Adrenal gland (tissue), 9 donors: ENCODE measurements at regions not wholly inside any gene's neighbourhood (a gene's known extent, or its start where the extent isn't known, plus 50 kb on each side); places are given as distances from the start of the nearest gene placed in this dataset.

ENCODE experiments used
- DNase-seq, 7 donors: peaks; one replicate each; pipeline ENCODE4 v3.0.0-alpha.2; 2019 to 2020
- H3K27ac ChIP-seq, 5 donors: fragments of 200-600 bp; sonication (generic) in 4 of 5; 1 replicate in 3 of 5; 2 replicates in 2 of 5; pipeline versions ENCODE4 v1.5.1 to v1.8.0; 2016 to 2020; ENCODE audit warnings: mild to moderate bottlenecking in 1 of 5
- H3K27me3 ChIP-seq: fragments of 200-600 bp; 2 replicates; pipeline ENCODE4 v1.8.0; 2021
- H3K36me3 ChIP-seq, 2 donors: fragments of 200-600 bp; replicated peaks in 1 of 2; 1 replicate in 1 of 2; 2 replicates in 1 of 2; pipeline versions ENCODE4 v1.5.1 to v1.8.0; 2018 to 2022
- H3K4me1 ChIP-seq, 2 donors: fragments of 200-600 bp; replicated peaks in 1 of 2; 1 replicate in 1 of 2; 2 replicates in 1 of 2; pipeline versions ENCODE4 v1.5.1 to v1.8.0; 2018 to 2021
- H3K4me3 ChIP-seq, 4 donors: fragments of 200-600 bp; sonication (generic) in 3 of 4; one replicate each; pipeline ENCODE4 v1.5.1; 2016 to 2018
- H3K9me3 ChIP-seq, 3 donors: fragments of 200-600 bp; sonication (generic) in 1 of 3; replicated peaks in 1 of 3; 1 replicate in 2 of 3; 2 replicates in 1 of 3; pipeline versions ENCODE4 v1.5.1 to v1.8.0; 2016 to 2021
- CTCF ChIP-seq, 6 experiments: fragments of 450-650 bp in 4 of 6; fragments of 200-600 bp in 2 of 6; sonication (generic) in 1 of 6; IDR thresholded peaks; 1 replicate in 5 of 6; 2 replicates in 1 of 6; pipeline versions ENCODE4 v1.5.1 to v1.8.0; 2016 to 2021; ENCODE audit warnings: antibody characterized with exemption in 6 of 6, mild to moderate bottlenecking in 2 of 6, moderate library complexity in 1 of 6
- POLR2A ChIP-seq, 2 donors: fragments of 450-650 bp; IDR thresholded peaks; one replicate each; pipeline ENCODE4 v1.6.1; 2017; ENCODE audit warnings: antibody characterized with exemption in 2 of 2, mild to moderate bottlenecking in 2 of 2, moderate library complexity in 1 of 2
- WGBS, 4 donors: extraction: QIAGEN DNeasy Blood & Tissue Kit in 2 of 4; methylation state at CpG; one replicate each; pipeline versions ENCODE4 v1.1.5 to v1.1.7; 2013 to 2017; 5-methylcytosine and 5-hydroxymethylcytosine counted together
- intact Hi-C, 2 donors: fragments of 100-400 bp; cut with DNase I; formaldehyde crosslinking; loops; one replicate each; pipeline versions ENCODE4 v1.14.1 to v1.15.0; 2022 to 2023
- donor health status: healthy with polysubstance abuse.
- donor health status: Bipolar disorder and iron deficiency.
- donor health status: DM: yes; HTN: yes; CAD: no.
- donor health status: DM: no; HTN: no; CAD: no.
- donor health status: DM: no; HTN: no; CAD: no.

DNA sequence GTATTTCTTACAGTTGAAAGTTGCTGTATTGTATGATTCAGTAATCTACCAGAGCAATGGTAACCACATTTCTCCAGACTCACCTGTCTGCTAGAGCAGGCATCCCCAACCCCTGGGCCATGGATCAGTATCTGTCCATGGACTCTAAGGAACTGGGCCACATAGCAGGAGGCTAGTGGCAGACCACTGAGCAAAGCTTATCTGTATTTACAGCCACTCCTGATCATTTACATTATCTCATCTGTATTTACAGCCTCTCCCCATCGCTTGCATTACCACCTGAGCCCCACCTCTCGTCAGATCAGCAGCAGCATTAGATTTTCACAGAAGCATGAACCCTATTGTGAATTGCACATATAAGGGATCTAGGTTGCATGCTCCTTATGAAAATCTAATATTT is 60.3 kb upstream of the MANEA start:
- 75 to 93% (median 81%) methylated on average over 2 of the region's 2 CpGs for WGBS, 4 donors

DNA sequence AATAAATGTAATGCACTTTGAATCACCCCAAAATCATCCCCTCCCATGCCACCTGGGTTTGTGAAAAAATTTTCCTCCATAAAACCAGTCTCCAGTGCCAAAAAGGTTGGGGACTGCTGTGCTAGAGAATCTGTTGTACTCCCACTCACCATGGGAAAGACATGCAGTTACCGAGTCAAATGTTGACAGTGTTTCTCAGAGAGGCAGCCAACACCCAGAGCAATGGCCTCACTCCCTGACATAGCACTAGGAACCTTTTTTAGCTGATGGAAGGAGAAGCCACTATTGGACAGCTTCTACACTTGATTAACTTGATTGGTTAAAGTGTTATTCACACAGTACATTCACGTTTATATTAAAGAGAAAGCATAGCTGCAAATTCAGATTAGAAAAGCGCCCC is 59.8 kb upstream of the MANEA start:
- Histone ChIP-seq H3K4me1 (no peaks in the 10 kb centered on the region), H3K36me3 (no peaks in the 10 kb centered on the region), H3K9me3 (no peaks in the 10 kb centered on the region), H3K27me3 (no peaks in the 10 kb centered on the region), H3K27ac (no peak overlapping the region), H3K4me3 (no peak overlapping the region)
- 68 to 73% (median 72%) methylated on average over 3 of the region's 3 CpGs for WGBS, 4 donors
- TF ChIP-seq POLR2A (IDR thresholded peaks at IDR 0.05) (no peak), CTCF (IDR thresholded peaks at IDR 0.05) (no peak)
- intact Hi-C loops = no loop called here
- DNase-seq = no peak

More for the DNA sequence above, 60.3 kb upstream of the MANEA start:
- Histone ChIP-seq H3K27me3 (no peaks in the 10 kb centered on the region), H3K4me1 (no peaks in the 10 kb centered on the region), H3K4me3 (no peak overlapping the region), H3K9me3 (no peaks in the 10 kb centered on the region), H3K36me3 (no peaks in the 10 kb centered on the region), H3K27ac (no peak overlapping the region)
- no peak for TF ChIP-seq CTCF (IDR thresholded peaks at IDR 0.05)
- TF ChIP-seq POLR2A (IDR thresholded peaks at IDR 0.05) = no peak
- intact Hi-C loops = no loop called here
- no peak for DNase-seq

GRCh38 chr6:95518630-95519227 is 58.6 kb upstream of the MANEA start:
- H3K27ac ChIP-seq = no peak overlapping the region
- DNase-seq = no peak
- no peaks in the 10 kb centered on the region for H3K9me3 ChIP-seq
- H3K27me3 ChIP-seq = no peaks in the 10 kb centered on the region
- TF ChIP-seq CTCF (IDR thresholded peaks at IDR 0.05) = no peak
- no peaks in the 10 kb centered on the region for H3K36me3 ChIP-seq
- intact Hi-C loops = no loop called here
- WGBS, 4 donors = 86 to 97% (median 90%) methylated on average over 10 to 15 of the region's 15 CpGs
- H3K4me1 ChIP-seq = no peaks in the 10 kb centered on the region
- H3K4me3 ChIP-seq = no peak overlapping the region

GRCh38 chr6:95519228-95520037 is 57.9 kb upstream of the MANEA start:
- H3K4me3 ChIP-seq = no peak overlapping the region
- 91 to 94% (median 93%) methylated on average over 17 to 28 of the region's 28 CpGs for WGBS, 4 donors
- no peaks in the 10 kb centered on the region for H3K36me3 ChIP-seq
- no peaks in the 10 kb centered on the region for H3K27me3 ChIP-seq
- no peak for TF ChIP-seq POLR2A (IDR thresholded peaks at IDR 0.05)
- no peak for TF ChIP-seq CTCF (IDR thresholded peaks at IDR 0.05)
- no peaks in the 10 kb centered on the region for H3K4me1 ChIP-seq
- intact Hi-C loops = no loop called here
- no peak for DNase-seq
- H3K27ac ChIP-seq = no peak overlapping the region
- no peaks in the 10 kb centered on the region for H3K9me3 ChIP-seq
